Activated CD4-positive, CD25-positive, alpha-beta regulatory T cell (primary cell): ENCODE measurements at regions not wholly inside any gene's neighbourhood (a gene's known extent, or its start where the extent isn't known, plus 50 kb on each side); places are given as distances from the start of the nearest gene placed in this dataset.
"Not testable (repeated sequence)": the region's sequence is repeated elsewhere in the genome, so short reads cannot be mapped to it uniquely, and the experiment has no call there.

Experiments
- DNase-seq, 4 experiments: peaks; one replicate each; lab custom pipeline; 2025; lab: John Stamatoyannopoulos, UW

- DNase-seq: no peak
These were observed 841.0 kb downstream of the RNF144A start for GRCh38 chr2:7758073-7758759.

DNA sequence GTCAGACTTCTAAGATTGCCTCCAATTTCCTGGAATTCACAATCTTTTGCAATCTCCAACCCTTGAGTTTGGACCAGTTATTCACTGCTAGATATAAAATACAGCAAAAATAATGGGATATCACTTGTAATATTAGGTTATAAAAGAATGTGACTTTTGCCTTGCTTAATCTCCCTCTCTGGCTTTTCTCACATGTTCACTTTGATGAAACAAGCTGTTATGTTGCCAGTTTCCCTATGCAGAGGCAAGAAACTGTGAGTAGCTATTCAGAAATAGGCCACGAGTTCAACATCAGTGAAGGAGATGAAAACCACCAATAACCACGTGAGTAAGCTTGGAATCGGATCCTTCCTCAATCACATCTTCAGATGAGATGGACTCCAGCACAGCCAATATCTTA, 842.7 kb downstream of the RNF144A start:
- no peak for DNase-seq

DNA sequence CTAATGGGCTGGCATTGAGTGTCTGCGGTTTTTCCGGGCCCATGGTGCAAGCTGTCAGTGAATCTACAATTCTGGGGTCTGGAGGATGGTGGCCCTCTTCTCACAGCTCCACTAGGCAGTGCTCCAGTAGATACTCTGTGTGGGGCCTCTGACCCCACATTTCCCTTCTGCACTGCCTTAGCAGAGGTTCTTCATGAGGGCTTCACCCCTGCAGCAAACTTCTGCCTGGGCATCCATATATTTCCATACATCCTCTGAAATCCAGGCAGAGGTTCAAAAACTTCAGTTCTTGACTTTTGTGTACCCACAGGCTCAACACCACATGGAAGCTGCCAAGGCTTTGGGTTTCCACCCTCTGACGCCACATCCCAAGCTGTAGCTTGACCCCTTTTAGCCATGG, 846.2 kb downstream of the RNF144A start:
- not testable (repeated sequence) for DNase-seq

DNA sequence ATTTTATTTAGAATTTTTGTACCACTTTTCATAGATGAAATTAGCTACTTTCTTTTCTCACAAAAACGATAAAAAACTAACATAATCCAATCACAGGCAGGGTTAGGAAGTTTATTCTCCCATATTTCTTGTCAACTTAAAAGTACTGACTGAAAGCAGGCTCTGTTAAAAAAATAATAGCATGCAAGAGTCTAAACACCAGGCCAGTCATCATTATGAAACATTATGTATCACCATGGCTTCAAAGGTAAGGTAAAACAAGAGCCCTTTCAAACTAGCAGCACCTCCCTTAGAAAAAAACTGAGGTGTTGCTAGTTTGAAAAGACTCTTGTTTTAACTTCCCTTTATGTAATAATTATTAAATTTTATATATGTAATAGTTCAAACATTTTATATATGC, 848.0 kb downstream of the RNF144A start:
- no peak for DNase-seq

DNA sequence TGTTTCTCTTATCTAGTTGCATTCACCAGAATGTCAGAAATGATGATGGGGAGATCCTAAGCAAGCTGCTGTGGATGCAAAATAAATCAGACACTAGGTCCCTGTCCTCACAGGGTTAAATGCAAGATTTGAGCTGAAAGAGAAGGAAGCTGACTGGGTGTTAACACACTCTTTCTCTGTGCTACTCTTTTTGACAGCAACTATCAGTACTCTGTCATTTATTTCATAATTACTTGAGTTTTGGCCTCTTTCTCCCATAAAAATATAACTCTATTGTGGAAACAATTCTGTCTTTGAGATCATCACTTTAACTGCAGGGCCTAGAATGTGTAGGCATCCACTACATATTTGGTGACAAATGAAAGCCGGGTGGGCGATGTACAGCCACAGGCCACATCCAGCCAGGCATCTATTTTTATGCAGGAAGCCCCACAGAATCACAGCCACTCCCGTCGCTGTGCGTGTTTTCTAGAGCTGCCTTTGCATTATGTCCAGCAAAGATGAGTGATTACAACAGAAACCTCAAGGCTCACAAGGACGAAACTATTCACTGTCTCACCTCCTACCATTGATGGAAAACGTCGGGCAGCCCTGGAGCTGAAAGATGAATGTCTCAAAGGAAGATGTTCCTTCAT, 849.0 kb downstream of the RNF144A start:
- DNase-seq: no peak

DNA sequence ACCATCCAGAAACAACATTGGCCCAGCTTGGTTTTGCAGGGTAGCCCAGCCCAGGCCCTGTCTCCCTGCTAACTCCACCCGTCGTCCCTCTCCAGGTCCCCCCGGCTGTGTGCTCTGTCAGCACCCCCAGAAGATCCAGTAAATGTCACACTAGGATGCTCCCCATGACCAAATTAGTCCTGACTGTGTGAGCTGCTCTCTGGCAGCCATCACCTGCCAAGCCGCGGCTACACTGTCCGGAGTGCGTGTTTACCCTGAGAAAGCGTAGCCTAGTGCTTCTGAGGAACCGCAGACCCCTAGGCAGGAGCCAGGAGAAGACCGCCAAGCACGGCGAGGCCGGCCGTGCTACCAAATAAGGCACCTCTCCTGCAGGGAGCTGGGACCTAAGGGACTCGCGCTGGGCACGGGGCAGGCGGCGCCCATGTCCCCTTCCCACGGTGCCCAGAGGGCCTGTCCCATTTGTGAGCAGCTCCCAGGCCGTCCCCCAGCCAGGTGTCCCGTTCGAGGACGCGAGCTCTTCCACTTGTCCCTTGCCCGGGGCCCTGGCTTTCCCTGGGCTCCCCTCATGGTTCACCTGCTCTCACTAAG, 849.9 kb downstream of the RNF144A start:
- DNase-seq: no peak

DNA sequence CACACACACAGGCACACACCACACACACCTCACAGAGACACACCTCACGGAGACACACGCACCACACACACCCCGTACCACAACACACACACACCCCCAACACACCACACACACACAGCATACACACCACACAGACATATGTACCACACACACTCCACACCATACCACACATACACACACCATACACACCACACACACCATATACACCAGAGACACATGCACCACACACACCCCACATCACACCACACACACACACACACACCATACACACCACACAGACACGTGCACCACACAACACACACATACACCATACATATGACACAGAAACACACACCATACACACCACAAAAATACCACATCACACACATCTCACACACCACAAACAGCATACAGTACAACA, 850.7 kb downstream of the RNF144A start:
- no peak for DNase-seq

DNA sequence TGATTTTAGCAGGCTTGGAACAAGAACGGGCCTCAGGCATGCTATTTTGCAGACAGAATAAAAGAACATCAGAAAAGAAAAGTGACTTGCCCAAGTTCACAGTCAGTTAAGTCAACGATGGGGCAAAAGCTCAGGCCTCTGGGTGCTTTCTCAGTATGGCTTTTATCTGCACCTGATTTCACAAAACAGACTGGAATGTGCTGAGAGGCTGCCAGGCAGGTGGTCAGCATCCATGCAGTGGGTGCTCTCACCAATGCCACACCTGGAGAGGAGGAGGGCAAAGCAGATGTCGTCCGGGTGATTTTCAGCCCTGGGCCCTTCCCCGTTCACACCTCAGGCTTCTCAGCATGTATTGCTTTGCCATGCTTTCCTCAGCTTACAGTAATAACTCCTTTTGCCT, 854.6 kb downstream of the RNF144A start:
- no peak for DNase-seq

GRCh38 chr2:7773362-7774360, 856.4 kb downstream of the RNF144A start:
- no peak for DNase-seq

DNA sequence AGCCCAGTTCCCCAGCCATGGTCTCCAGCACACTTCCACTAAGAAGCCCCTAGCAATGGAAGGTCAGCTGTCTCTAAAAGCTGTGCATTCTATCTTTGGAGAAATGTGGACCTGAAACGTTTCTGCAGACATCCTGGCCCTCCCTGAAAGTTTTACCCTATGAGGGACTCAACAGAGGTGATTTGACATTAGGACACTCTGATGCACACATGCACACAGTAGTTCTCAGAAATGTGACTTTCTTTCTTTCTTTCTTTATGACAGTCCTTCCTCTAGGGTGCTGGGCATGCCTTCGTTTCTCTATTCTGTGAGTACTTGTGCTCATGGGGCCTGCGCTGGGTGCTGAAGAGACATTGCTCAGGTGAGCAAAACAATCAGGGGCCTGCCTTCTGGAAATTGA, 857.3 kb downstream of the RNF144A start:
- DNase-seq: no peak

- no peak for DNase-seq
These were observed 860.5 kb downstream of the RNF144A start for GRCh38 chr2:7777668-7778067.

DNA sequence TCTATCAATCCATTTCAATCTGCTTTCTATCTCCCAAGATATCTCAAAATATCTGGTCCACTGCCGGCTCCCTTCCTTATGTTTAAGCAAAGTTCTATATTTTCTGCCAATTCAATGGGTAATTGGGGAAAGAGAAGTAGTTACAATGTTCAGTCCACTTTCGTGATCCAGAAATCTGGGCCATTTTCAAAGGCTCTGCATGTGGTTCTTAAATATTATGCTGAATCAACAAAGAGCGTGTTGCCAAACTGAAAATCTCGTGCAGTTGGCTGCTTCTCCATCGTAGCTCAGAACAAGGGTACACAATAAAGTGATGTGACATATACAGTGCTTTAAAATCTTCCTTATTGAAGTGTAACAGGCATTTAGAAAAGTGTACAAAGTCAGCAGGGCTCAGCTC, 863.1 kb downstream of the RNF144A start:
- DNase-seq: no peak

DNA sequence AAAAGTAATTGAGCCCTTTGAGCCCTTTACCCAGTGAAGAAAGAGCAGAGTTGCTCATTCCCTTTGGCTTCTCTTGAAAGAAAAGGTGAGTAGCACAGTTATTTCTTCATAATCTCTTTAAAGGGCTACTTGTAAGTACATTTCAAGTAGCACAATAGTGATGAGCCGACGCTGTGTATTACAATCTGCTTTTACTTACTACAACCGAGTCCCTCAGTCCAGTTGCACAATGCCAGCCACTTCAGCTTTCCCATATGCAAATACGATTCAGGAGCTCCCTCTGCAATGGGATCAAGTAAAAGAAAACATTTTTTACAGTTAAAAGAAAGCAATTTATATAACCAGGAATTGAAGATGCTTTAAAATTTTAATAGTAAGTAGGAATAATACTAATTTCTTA, 868.5 kb downstream of the RNF144A start:
- no peak for DNase-seq

DNA sequence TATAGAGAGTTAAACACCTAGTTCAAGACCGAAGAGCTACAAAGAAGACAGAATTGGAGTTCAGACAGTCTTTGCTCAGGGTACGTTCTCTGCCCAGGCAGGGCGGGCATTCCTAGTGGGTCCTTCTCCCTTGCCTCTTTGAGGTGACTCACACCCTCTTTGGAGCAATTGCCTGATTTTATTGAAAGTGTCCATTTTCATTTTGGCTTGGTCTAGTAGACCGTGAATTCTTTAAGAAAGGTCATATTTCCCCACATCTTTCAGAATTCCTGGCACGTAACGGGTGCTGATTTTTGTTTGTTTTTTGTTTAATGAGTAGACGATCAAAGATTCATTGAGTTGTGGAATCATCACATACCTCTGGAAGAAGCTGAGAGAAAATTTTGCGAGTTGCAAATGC, 871.5 kb downstream of the RNF144A start:
- DNase-seq: no peak

DNA sequence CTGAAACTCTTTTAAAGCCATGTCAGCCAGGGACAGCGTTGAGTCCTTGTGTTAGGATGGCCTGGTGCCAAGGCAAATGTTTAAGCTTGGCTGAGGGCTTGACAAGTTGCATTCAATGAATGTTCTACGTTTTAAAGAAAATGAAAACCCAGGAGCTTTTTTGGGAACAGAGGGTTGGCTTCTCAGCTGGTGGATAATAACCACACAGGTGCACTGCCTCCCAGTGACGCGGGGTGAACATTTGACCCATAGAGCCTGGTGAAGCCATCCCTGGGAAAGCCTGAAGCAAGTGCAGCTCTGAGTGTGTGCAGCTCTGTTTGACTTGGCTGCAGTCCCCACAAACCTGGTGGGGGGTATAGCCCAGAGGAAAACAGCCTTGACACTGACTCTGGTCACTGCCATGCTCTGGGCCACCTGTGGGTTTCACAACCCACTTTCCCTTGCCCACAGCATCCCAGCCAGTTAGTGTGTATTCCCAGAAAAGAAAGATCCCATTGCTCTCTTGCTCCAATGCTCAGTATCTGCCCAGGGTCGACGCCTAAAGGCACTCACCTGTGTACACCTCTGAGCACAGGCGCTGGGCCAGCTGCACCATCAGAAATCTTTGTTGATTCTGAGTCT, 874.9 kb downstream of the RNF144A start:
- DNase-seq: no peak

- no peak for DNase-seq
These were observed 878.8 kb downstream of the RNF144A start for GRCh38 chr2:7795778-7796563.

- DNase-seq: no peak
These were observed 881.8 kb upstream of the ID2 start for GRCh38 chr2:7800031-7800430.

- no peak for DNase-seq
These were observed 880.6 kb upstream of the ID2 start for GRCh38 chr2:7801212-7801611.

GRCh38 chr2:7803515-7803914, 878.3 kb upstream of the ID2 start:
- DNase-seq: no peak

GRCh38 chr2:7809640-7810039, 872.2 kb upstream of the ID2 start:
- DNase-seq: no peak

DNA sequence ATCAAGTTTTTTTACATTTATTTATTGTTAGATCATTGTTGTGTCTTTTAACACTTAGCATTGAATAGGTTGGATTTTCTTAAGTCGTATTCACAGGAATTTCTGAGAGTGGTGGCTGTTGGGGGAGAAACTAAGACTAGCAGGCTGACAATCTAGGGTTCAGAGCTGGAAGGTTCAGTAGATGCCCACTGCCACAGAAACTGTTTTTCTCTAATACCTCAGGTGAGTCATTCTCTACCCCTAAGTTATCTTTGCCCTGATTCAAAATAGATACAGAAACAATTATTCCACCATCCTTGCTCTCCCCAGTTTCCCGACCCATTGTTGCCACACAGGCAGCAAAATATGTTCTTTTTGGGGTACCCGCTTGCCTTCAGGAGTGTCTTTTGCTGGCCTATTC, 870.8 kb upstream of the ID2 start:
- DNase-seq: no peak
